NCI-H1930 (cell line): ENCODE measurements at regions not wholly inside any gene's neighbourhood (a gene's known extent, or its start where the extent isn't known, plus 50 kb on each side); places are given as distances from the start of the nearest gene placed in this dataset.

Experiments
- DNase-seq, 2 experiments: peaks; one replicate each; lab custom pipeline; 2025; lab: John Stamatoyannopoulos, UW

DNA sequence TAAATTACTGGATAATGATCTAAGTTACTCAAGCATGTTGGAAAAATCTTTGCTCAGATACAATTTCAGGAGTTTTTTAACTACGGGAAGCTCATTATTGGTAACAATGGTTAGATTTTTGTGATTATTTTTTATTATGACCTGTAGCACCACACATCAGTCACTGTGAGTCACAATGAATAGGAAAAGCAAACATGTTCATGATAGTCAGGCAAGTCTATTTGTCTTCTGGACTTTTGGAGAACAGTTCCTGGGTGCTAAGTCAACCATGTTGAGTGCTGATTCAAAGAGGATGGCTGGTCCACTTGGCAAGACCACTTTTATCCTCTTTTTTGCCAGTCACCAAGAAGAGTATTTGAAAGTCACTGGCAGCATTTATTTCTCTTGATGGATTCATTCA lies 403.2 kb downstream of the KIF4B start:
- DNase-seq: no peak

DNA sequence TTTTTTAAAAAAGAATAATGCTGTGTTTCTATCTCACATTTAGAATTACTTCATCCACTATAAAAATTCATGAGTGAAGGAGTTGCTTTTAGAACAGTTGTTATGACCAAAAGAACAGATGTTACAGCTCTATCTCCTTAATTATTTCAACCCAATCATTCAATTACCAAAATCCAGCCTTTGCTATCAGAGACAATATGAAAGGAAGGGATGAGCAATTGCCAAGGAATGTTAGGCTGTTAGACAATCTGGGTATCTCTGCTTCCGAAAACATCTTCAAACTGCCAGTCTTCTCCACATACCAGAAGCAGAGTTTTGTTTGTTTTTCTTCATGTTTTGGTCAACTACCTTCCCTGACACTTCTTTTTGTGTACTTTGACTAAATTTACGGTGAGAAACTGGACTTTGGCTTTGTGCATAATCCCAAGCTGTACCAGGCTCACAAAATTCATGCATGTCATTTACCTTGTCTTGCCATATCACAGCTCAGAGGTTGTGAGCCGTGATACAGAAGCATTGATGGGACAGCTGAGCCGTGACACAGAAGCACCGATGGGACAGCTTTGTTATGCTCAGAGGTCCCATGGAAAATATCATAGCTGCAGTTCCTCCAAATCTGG lies 405.5 kb downstream of the KIF4B start:
- no peak for DNase-seq

DNA sequence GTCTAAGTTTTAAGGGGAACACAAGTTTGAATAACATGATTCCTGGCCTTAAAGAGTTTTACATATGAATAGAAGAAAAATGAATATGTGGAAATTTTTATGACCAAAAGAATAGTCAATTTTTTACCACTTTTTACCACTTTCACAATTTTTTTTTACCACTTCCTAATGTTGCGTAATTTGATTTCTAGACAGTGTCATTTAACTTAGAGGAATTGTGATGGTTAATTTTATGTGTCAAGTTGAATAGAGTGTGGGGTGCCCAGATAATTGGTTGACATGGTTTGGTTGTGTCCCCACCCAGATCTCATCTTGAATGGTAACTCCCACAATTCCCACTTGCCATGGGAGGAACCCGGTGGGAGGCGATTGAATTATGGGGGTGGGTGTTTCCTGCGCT lies 416.6 kb downstream of the KIF4B start:
- no peak for DNase-seq

DNA sequence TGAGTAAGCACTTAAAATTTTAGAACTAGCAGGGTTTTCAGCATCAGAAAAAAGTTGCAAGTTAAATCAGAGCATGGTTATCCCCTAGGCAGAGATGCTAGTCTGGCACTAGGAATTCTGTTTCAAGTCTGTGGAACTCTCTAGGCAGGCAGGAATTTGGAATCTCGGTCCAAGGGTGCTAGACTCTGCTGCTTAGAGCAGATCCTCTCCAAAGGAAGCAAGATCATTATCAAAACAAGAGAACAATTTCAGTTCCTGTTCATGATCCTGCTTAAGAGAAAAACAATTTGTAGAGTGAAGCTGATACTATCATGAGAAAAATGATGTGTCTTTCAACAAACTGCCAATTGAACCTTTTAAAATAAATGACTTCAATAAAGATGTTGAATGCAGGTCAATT lies 420.7 kb downstream of the KIF4B start:
- no peak for DNase-seq

DNA sequence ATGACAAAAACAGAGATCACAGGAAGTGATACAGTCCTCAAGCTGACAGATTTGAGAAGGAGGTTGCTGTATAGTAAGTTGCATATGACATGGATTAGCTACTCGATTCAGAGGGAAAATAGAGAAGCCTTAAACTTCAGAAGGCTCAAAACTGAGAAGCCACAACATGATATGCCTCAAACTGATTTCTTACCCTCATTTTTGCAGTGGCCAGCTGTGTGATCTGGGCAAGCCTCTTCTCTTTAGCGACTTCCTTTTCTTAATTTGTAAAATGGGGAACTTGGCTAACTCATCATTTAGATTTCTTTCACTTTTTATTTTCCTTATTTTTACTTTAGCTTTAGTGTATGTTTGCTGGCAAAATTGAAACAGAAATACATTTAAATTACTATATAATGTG lies 421.1 kb downstream of the KIF4B start:
- DNase-seq: no peak

DNA sequence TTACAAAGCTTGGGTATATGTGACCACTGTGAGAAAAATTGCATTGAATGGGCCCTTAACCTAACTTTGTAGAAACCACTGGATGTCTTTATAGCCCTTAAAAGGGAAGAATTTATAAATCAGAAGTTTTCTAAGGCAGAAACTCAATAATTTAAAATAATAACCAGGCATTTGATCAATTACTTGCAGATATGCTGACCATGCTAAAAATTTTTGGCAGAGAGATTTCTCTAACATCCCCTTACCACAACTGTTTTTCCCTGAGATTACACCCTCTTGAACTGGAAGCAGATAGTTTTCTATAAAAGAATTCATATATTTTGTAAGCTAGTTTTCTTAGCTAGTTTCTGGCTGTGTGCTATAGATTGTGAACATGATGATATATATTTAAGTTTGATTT lies 428.3 kb downstream of the KIF4B start:
- no peak for DNase-seq

DNA sequence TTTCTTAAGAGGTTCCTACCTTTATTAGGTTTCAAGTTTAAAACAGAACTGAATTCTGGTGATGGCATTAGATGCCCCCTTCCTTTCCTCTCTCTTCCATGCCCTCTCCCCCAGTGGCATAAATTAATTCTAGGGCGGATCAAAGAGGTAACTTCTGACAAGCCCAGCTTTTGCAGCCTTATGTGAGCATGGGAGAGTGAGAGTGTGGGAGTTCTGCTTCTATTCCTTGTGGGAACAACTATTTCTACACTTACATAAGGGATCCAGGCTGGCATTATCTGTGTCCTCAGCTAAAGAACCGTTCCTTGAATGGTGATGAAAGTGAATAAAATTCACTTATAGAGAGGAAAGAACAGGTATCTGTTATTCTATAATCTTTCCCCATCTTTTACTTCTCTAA lies 437.6 kb downstream of the KIF4B start:
- no peak for DNase-seq

DNA sequence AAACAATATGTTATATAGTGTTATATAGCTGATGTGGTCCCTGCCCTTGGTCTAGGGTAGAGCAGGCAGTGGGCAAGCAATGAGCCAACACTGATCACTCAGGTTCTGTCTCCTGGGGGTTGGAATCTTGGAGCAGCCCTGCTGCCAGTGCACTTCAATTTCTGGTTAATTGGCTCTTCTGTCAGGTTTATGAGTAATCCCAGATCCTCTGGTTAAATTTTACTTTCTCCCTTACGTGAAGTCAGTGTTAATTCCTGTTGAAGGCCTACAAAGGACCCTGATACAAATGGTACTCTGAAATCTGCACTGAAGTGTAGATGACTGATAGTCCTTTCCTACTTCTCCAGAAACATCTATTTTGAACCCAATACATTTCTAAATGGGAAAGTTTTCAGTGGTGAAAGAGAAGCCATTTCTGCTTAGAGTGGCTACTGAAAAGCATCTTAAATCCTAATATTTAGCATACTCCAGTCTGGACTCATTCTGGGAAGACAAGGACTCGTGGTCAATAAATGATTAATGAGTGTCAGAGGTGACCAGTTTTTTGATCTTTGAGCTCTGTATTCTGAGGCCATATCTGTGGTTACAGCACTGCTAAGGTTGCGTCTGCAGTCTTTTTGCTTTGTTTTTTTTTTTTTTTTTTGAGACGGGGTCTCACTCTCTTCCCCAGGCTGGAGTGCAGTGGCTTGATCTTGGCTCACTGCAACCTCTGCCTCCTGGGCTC lies 442.4 kb downstream of the KIF4B start:
- DNase-seq: no peak

DNA sequence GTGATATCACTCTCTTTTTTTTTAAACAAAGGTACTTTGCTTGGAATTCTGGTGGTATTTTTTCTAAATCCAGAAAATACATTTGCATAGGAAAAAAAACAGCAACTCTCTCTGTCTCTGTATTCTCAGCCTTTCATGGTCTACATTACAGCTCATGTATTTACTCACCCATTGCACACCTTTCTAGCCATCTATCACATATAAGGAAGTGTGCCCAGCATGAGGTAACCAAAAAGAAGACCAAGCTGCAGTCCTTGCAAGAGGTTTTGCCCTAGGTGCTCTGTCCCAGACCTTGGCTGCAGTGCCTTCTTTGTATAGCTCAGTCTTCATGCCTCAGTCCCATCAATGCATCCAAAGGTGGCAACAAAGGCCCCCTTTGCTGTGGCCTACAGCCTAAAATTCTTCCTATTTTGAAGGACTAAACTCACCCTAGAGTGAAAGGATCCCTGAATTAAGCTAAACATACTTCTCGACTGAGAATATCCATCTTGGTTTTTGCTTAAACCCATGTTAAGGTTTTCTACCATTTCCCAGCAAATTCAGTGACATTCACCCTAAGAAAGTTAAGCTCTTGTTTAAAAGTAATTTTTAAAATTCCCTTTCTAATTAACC lies 446.4 kb downstream of the KIF4B start:
- DNase-seq: peak in 1 of 2 experiments; percentile 39

DNA sequence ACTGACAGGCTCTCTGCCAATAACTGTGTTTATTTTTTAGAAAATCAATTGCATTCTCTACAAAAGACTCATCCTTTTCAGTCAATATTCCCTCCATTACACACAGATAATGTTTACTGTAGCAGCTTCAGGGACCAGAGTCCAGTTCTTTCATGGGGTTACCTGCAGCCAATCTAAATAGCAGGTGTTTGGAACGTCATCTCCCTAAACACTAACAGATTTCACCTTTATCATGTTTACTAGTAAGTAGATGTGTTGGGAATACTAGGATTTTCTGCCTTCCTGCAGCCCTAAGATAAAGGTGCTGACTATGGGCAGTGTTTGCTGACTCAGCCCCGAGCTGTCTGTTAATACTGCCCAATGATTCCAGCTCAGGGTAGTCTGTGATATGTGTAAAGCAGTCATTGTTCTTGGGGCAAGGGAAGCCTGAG lies 447.0 kb downstream of the KIF4B start:
- peak; percentile 23 to 82 for DNase-seq

DNA sequence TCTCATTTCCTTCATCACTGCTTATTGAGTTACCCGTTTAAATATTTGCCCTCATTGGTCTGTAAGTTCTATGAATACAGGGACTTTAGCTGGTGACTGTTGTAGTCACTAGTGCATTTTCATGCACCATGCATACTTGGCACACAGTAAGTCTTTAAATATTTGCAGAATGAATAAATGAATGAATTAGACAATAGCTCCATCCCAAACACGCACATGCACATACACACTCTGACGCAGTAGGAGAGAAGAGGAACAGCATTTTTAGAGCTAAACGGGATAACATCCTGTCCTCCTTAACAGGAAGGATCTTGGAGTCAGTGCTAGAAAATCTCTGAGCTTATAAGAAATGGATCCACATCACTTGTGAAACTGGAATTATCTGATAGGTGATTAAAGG lies 447.7 kb downstream of the KIF4B start:
- peak in 1 of 2 experiments; percentile 17 for DNase-seq

DNA sequence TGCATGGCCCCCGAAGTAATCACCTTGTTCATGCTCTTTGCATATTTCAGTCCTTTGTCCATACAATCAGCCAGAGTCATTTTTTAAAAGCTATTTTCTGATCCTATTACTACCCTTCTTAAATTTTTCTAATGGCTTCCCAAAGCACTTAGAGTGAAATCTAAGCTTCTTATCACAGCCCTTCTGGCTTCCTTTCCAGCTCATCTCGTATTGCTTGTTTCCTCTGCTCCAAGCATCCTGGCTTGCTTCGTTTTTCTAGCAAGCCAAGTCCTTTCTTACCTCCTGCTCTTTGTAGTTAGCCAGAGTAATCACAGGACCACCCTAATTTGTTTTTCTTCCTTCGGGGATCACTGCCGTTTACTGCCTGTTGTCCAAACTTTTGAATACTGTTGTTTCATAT lies 453.3 kb downstream of the KIF4B start:
- DNase-seq: no peak

DNA sequence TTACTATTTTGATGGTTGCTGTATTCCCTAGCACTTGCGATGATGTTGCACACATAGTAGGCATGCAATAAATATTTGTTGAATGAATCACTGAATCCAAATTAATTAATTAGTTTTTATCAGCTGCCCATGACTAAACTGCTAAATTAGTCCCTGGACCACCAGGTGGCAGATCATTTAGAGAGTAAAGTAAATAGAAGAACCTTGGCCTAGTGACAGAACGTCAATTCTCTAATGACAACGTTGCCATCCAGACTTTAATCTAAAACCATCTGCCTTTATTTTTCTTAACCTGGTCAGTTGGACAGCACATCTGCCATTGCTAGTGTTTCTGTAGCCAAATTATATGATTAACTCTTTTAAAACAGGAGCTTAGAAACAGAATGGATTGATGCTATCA lies 457.5 kb downstream of the KIF4B start:
- no peak for DNase-seq

DNA sequence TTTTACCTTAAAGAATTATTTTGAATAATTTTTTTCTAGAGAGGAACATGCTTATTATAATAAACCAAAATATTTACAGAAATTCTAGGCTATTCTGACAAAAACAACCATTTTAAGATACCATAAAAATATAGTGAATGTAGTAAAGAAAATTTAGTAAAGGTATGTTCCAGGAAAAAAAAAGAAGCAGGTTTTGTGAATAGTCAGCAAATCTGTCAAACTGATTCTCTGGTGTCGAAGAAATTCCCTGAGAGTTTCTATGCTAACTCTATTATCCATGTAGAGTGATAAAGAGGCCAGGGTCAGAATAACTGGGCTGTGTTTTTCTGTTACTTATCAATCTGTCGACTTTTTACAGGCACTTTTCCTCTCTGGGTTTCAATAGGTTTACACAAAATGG lies 459.2 kb downstream of the KIF4B start:
- DNase-seq: no peak

DNA sequence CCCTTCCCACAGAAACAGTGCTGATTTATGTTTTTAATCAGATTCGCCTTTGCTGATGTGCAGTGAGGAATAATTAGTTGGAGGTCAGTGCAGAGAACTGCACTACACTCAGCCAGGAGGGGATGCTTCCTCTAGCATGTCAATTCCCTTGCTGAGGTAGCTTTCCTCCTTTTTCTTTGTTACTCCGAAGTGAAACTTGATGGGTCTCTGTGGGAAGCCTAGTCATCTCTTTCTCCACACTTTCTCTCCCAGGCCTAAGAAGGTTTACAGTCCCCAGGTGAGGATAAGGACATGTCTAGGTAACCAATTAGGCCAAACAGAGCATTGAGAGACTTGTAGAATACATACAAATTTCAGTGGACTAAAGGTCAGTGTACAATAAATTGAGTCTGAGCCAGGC lies 461.8 kb downstream of the KIF4B start:
- no peak for DNase-seq

DNA sequence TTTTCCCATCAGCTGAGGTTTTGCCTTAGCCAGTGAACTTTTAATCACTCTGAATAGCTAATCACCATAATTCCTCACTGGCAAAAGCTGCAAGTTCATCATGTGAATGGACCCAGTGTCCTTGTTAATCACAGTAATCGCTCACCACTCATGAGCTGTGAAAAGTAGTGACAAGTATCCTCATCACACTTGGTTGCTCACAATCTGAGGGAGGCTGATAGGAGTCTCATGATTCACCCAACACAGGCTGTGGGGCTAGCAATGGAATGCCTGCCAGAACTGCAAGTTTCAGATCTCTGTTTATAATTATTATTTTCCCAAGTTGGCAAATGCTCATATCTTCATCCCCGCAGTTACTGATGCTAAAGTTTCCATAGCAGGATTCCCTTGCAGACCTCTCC lies 467.2 kb downstream of the KIF4B start:
- DNase-seq: no peak

DNA sequence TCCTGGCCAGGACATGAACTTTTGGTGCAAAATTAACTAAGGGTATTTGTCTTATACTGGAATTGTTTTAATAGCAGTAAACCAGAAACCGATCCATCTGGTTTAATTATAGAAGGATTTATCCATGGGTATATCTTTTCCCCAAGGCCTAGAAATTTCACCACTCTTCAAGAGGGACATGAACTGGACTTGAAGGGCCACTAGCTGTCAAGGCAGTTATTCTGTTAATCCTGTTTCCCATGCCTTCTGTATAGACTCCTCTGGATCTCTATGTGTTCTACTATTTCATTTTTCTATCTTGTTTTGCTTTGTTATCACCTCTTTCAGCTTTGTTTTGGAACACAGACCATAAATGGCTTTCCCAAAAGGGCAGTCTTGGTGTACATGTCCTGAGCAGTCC lies 467.6 kb downstream of the KIF4B start:
- no peak for DNase-seq

DNA sequence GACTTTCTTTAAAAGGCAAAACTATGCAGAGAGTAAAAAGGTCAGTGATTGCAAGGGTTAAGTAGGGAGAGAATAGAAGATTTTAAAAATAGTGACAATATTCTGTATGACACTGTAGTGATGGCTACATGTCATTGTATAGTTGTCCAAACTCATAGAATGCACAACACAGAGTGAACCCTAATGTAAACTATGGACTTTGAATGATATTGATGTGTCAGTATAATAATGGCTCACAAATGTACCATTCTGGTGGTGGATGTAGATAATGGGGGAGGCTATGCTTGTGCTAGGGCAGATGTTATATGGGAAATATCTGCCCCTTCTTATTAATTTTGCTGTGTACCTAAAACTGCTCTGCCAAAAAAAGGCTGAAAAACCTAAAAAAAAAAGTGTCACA lies 468.9 kb downstream of the KIF4B start:
- DNase-seq: no peak

DNA sequence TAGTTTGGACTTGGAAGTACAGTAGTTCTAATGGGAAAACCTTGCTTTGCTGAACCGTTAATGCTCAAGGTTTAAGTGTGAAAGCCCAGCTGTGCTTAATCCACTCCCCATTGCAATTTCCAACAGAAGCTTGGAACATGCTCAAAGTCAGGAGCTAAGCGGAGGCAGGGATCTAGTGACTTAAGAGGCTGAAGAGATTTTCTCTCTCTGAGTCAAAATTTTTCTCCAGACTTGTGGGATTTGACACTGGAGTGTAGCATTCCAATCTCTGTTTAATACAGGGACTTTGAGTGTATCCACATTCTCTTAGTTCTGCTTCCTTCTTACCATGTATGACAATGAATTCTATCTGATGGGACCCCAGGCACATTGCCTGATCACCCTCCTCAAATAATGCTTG lies 471.8 kb downstream of the KIF4B start:
- DNase-seq: no peak

DNA sequence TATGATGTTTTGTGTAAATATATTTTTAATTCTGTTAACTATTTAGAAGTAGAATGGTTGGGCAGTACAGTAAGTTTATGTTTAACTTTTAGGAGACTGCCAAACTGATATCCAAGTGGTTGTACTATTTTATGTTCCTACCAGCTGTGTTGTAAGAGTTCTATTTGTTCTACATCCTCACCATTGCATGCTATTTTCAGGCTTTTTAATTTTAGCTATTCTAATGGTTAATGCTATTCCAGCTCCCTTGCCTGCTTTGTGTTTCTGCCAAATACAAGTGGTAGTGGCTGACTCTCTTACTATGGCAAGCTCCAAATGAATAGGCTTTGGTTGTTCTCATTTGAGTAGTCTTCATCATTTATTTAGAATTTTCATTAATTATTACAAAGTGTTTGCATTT lies 476.4 kb downstream of the KIF4B start:
- no peak for DNase-seq

DNA sequence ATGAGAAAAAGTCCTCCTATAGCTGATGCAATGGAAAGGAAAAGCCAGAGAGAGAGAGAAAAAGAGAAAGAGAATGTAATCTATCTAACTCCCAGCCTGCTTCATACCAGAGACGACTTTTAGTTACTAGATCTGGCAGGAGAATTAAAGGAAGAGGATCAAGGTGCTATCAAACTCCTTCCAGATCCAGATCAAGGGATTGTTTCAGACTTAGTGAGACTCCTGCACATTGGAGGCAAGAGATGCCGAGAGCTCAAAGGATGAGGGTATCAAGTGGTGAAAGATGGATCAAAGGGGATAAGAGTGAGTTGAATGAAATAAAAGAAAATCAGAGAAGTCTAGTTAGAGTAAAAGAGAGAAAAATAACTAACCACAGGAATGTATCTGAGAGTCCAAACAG lies 478.6 kb downstream of the KIF4B start:
- DNase-seq: no peak

DNA sequence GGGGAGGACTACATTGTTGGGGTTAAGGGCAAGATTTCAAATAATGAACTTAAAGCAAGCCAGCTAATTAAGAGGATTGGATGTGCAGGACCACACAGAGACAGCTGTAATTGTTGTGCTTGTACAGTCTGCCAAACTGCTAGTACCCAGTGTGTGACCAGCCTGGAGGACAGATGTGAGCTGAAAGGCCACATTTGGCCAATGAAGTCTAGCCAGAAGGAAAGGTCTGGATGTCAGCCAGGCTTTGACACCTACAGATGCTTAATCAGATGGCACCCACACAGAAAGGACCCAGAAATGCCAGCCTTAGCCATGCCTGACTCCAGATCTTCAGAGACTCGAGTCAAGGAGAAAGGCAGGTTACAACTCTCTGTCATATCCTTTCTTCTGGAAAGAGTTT lies 491.1 kb downstream of the KIF4B start:
- no peak for DNase-seq

DNA sequence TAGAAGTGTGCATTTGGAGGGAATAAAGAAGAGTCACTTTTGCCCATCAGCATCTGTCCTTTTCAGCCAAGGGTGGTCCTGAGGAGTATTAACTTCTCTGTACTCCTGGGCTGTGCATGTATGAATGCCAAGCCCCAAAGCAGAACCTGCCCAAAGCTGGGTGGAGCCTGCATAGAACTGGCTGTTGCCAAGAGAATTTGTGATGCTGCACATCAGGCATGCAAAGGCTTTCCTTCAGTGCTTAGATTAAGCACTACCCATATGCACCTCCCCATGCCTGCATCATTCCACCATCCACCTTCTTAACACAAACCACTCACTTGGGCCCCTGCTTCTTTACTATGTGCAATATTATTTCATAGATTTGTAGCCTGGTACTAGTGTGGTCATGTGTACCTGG lies 493.8 kb downstream of the KIF4B start:
- no peak for DNase-seq

DNA sequence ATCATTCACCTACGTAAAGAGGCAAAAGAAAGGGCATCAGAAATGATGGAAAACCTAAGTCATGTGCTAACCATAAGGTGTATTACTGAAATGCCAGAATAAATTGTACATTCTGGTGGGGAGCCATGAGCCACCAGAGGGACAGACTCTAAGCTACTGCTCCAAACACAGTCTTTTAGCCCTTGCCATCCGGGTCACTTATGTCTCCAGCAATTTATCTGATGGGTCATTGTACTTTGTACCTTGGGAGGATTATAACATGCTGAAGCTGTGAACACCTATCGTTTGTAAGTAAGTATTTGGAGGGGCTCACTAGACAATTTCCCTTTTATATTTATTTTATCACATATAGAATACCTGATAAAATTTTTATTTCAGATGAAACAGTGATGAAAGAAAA lies 495.1 kb downstream of the KIF4B start:
- DNase-seq: no peak
